ENCODE measurements at regions not wholly inside any gene's neighbourhood (a gene's known extent, or its start where the extent isn't known, plus 50 kb on each side); places are given as distances from the start of the nearest gene placed in this dataset.

DNA sequence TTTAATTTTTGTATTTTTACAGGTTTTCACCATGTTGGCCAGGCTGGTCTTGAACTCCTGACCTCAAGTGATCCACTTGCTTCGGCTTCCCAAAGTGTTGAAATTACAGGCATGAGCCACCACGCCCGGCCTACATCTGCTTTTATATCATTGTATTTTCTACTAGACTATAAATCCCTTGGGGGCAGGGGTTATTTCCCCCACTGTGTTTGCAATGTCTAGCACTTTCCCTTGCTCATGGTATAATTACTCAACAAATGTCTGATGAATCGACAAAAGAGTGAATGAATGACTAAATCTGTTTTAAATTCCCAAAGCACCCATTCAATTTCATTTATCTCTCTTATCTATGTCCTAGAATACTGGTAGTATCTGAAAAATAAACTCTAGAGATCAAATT lies 244.5 kb upstream of the CSNK1A1L start:
- no peaks in the 10 kb centered on the region for H3K4me1 Mint-ChIP-seq (ENCODE audit: insufficient read depth, unreplicated experiment)
- intact Hi-C loops (cut with micrococcal nuclease) = loop anchor here (1.0 kb wide), 1 partner anchor 21 kb away; no protein-coding TSS in a partner anchor
- no peak overlapping the region for H3K4me3 Mint-ChIP-seq (ENCODE audit: unreplicated experiment)
- no peak for DNase-seq (ENCODE audit: unreplicated experiment)
- TF ChIP-seq, protein P1, sequence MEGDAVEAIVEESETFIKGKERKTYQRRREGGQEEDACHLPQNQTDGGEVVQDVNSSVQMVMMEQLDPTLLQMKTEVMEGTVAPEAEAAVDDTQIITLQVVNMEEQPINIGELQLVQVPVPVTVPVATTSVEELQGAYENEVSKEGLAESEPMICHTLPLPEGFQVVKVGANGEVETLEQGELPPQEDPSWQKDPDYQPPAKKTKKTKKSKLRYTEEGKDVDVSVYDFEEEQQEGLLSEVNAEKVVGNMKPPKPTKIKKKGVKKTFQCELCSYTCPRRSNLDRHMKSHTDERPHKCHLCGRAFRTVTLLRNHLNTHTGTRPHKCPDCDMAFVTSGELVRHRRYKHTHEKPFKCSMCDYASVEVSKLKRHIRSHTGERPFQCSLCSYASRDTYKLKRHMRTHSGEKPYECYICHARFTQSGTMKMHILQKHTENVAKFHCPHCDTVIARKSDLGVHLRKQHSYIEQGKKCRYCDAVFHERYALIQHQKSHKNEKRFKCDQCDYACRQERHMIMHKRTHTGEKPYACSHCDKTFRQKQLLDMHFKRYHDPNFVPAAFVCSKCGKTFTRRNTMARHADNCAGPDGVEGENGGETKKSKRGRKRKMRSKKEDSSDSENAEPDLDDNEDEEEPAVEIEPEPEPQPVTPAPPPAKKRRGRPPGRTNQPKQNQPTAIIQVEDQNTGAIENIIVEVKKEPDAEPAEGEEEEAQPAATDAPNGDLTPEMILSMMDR (IDR thresholded peaks at IDR 0.05; ENCODE audit: unreplicated experiment) = no peak
- H3K27ac Mint-ChIP-seq (ENCODE audit: low read depth, unreplicated experiment) = no peak overlapping the region
- no peaks in the 10 kb centered on the region for H3K27me3 Mint-ChIP-seq (ENCODE audit: insufficient read depth, unreplicated experiment)
- no peaks in the 10 kb centered on the region for H3K9me3 Mint-ChIP-seq (ENCODE audit: unreplicated experiment)
- CTCF ChIA-PET = no interaction called here
- BruUV-seq (replicated peaks) = no TSS peak
- POLR2A ChIA-PET = no interaction called here
- H3K36me3 Mint-ChIP-seq (ENCODE audit: insufficient read depth, unreplicated experiment) = no peaks in the 10 kb centered on the region

DNA sequence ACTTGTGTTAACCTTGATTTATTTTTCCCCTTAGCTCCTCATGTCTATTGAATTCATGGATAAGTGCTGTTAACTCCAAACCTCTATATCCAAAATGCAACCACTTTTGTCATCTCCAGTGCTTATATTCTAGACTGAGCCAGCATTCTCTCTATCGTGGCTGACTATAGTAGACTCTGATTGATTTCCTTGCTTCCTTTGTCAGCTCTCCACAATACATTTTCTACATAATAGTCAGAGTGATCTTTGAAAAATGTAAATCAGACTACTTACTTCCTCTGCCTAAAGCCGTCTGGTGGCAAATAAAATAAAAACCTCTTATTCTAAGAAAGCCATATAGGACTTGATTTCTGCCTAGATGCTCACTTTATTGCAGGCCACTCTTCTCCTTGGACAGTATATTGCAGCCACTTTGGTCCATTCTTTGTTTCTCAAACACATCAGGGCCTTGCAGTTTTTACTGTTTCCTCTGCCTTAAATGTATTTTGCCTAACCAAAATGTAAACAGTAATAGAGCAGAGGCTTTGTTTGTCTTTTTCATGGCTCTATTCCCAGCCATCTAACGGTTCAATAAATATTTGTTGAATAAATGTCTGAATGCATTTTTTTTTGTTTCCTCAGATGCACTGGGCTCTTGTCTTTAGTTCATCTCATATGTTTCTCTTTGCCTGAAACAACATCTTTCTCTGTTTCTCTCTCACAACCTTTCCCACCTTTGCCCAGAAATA lies 243.6 kb upstream of the CSNK1A1L start:
- ChIA-PET CTCF (no interaction called here), POLR2A (no interaction called here)
- Mint-ChIP-seq H3K27ac (ENCODE audit: low read depth, unreplicated experiment) (no peak overlapping the region), H3K9me3 (ENCODE audit: unreplicated experiment) (no peaks in the 10 kb centered on the region), H3K27me3 (ENCODE audit: insufficient read depth, unreplicated experiment) (no peaks in the 10 kb centered on the region), H3K4me3 (ENCODE audit: unreplicated experiment) (no peak overlapping the region), H3K4me1 (ENCODE audit: insufficient read depth, unreplicated experiment) (no peaks in the 10 kb centered on the region), H3K36me3 (ENCODE audit: insufficient read depth, unreplicated experiment) (no peaks in the 10 kb centered on the region)
- intact Hi-C loops (cut with micrococcal nuclease) = loop anchor here (1.0 kb wide), 1 partner anchor 20 kb away; no protein-coding TSS in a partner anchor
- TF ChIP-seq, protein P1 (IDR thresholded peaks at IDR 0.05; ENCODE audit: unreplicated experiment) = no peak
- no TSS peak for BruUV-seq (replicated peaks)
- no peak for DNase-seq (ENCODE audit: unreplicated experiment)

DNA sequence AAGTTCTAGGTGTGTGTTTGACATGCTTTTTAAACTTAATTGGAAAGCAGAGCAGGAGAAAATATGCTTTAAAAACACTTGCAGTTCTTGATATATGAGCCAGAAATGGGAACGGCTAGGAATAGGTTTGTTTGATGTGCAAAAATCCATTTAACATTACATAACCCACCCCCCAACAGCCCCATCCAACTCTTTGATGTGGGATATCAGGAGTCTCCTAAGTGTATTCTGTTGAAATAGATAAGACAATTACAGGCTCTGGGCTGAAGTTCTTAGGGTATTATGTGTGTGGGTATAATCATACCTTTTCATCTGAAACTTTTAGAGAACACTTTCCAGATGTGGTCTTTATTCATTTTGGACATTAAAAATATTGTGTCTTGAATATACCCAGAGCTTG lies 240.4 kb upstream of the CSNK1A1L start:
- no peak overlapping the region for H3K4me3 Mint-ChIP-seq (ENCODE audit: unreplicated experiment)

DNA sequence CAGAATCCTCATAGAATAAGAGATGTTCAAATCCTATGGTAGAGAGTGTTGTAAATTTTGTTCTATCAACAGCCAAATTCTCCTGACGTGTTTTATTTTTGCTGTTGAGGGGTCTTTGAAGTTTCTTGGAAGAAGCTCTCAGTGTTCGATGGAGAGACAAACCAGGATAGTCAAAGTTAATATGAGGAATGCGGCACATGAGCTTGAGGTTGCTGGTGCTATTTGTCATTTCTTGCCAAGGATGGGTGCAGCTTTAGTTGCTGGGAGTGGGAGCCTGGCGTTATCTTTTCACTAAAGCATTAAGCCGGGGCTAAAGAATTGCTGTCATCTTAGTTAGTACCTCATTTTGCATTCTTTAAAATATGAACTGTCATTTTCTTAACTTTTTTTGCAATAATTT lies 239.9 kb upstream of the CSNK1A1L start:
- ChIA-PET POLR2A (no interaction called here), CTCF (no interaction called here)
- no peaks in the 10 kb centered on the region for H3K36me3 Mint-ChIP-seq (ENCODE audit: insufficient read depth, unreplicated experiment)
- DNase-seq (ENCODE audit: unreplicated experiment) = no peak
- H3K27me3 Mint-ChIP-seq (ENCODE audit: insufficient read depth, unreplicated experiment) = no peaks in the 10 kb centered on the region
- intact Hi-C loops (cut with micrococcal nuclease) = no loop called here
- TF ChIP-seq, protein P1 (IDR thresholded peaks at IDR 0.05; ENCODE audit: unreplicated experiment) = no peak
- no peaks in the 10 kb centered on the region for H3K4me1 Mint-ChIP-seq (ENCODE audit: insufficient read depth, unreplicated experiment)
- no peaks in the 10 kb centered on the region for H3K9me3 Mint-ChIP-seq (ENCODE audit: unreplicated experiment)
- no peak overlapping the region for H3K4me3 Mint-ChIP-seq (ENCODE audit: unreplicated experiment)
- BruUV-seq (replicated peaks) = no TSS peak
- no peak overlapping the region for H3K27ac Mint-ChIP-seq (ENCODE audit: low read depth, unreplicated experiment)

More for the DNA sequence above, 240.4 kb upstream of the CSNK1A1L start:
- DNase-seq (ENCODE audit: unreplicated experiment) = no peak
- Mint-ChIP-seq H3K27ac (ENCODE audit: low read depth, unreplicated experiment) (no peak overlapping the region), H3K36me3 (ENCODE audit: insufficient read depth, unreplicated experiment) (no peaks in the 10 kb centered on the region), H3K4me1 (ENCODE audit: insufficient read depth, unreplicated experiment) (no peaks in the 10 kb centered on the region), H3K9me3 (ENCODE audit: unreplicated experiment) (no peaks in the 10 kb centered on the region), H3K27me3 (ENCODE audit: insufficient read depth, unreplicated experiment) (no peaks in the 10 kb centered on the region)
- intact Hi-C loops (cut with micrococcal nuclease) = no loop called here
- ChIA-PET CTCF (no interaction called here), POLR2A (no interaction called here)
- BruUV-seq (replicated peaks) = no TSS peak
- TF ChIP-seq, protein P1 (IDR thresholded peaks at IDR 0.05; ENCODE audit: unreplicated experiment) = no peak

All from MCF 10A (cell line).